ENCODE measurements at regions not wholly inside any gene's neighbourhood (a gene's known extent, or its start where the extent isn't known, plus 50 kb on each side); places are given as distances from the start of the nearest gene placed in this dataset.

DNA sequence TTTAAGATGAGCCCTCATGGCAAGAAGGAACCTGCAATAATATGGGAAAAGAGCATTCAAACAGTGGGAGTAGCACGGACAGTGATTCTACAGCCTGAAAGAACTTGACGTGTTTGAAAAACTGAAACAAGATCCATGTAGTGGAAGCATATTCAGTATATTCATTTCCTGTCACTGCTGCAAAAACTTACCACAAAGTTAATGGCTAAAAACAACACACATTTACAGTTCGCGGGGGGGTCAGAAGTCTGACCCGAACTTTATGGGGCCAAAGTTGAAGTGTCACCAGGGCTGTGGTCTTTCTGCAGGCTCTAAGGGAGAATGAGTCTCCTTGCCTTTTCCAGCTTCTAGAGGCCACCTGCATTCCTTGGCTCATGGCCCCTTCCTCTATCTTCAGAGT is 52.6 kb upstream of the ARX start:
- no TSS peak for BruUV-seq (replicated peaks)
- H3K36me3 ChIP-seq (ENCODE audit: control insufficient read depth, insufficient read depth, low read length) = no peaks in the 10 kb centered on the region
- Mint-ChIP-seq H3K4me1 (ENCODE audit: low read depth, unreplicated experiment) (no peaks in the 10 kb centered on the region), H3K27ac (ENCODE audit: unreplicated experiment) (no peak overlapping the region), H3K27me3 (ENCODE audit: insufficient read depth, unreplicated experiment) (peaks cover 6% of the 10 kb centered on the region), H3K9me3 (ENCODE audit: unreplicated experiment) (peaks cover 10% of the 10 kb centered on the region), H3K36me3 (ENCODE audit: insufficient read depth, unreplicated experiment) (no peaks in the 10 kb centered on the region), H3K4me3 (ENCODE audit: unreplicated experiment) (no peak overlapping the region)
- H3K4me3 ChIP-seq (ENCODE audit: low read depth, low read length) = no peak overlapping the region
- no peaks in the 10 kb centered on the region for H3K9me3 ChIP-seq
- ChIA-PET POLR2A (no interaction called here), CTCF (no interaction called here)
- TF ChIP-seq CTCF (IDR thresholded peaks at IDR 0.05; ENCODE audit: insufficient read depth in 1 of 2, low read depth in 1 of 2, low read length in 1 of 2, severe bottlenecking in 1 of 2, unreplicated experiment in 1 of 2) = no peak
- DNase-seq = no peak
- no peaks in the 10 kb centered on the region for H3K4me1 ChIP-seq
- no peaks in the 10 kb centered on the region for H3K27me3 ChIP-seq (replicated peaks; ENCODE audit: control insufficient read depth, insufficient read depth, low read length)
- intact Hi-C loops (cut with micrococcal nuclease; ENCODE audit: unreplicated experiment) = no loop called here

DNA sequence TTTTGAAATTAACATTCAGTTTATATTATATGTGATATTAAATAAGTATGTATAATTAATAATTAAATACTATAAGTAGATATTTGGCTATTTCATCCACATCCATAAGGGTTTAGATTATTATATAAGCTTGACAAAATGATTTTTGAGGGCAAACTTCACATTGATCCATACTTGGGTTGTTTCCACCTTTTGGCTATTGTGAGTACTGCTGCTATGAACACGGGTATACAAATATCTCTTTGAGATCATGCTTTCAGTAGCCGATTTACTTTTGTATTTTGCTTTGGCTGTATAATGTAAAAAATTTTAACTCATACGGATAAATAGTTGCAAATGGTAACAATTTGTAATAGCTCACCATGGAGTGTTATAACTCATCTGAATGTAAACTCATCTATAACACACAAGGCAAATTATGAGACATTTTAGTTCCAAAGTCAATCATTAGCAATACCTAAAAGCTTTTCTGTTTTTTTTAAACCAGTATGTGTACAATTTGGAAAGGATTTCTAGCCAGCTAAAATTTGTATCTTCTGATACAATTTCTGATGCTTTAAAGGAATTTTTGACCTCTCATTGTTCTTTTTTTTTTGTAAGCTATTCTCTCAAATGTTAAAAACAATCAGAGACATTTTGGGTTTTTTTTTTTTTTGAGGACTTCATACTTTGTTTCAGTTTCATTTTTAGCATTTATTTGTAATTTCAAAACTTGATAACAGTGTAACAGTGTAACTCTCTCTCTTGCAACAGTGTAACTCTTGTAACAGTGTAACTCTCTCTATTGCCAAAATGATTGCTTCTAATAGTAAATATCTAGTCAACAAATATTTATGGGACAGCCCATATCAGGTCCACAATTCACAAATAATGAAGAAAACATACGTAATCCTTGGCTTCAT is 51.8 kb upstream of the ARX start:
- TF ChIP-seq CTCF (IDR thresholded peaks at IDR 0.05; ENCODE audit: insufficient read depth in 1 of 2, low read depth in 1 of 2, low read length in 1 of 2, severe bottlenecking in 1 of 2, unreplicated experiment in 1 of 2) = no peak
- H3K9me3 ChIP-seq = no peaks in the 10 kb centered on the region
- H3K36me3 ChIP-seq (ENCODE audit: control insufficient read depth, insufficient read depth, low read length) = no peaks in the 10 kb centered on the region
- no peak overlapping the region for H3K4me3 ChIP-seq (ENCODE audit: low read depth, low read length)
- H3K4me1 ChIP-seq = no peaks in the 10 kb centered on the region
- no peaks in the 10 kb centered on the region for H3K36me3 Mint-ChIP-seq (ENCODE audit: insufficient read depth, unreplicated experiment)
- H3K9me3 Mint-ChIP-seq (ENCODE audit: unreplicated experiment) = peaks cover 10% of the 10 kb centered on the region
- intact Hi-C loops (cut with micrococcal nuclease; ENCODE audit: unreplicated experiment) = no loop called here
- H3K4me3 Mint-ChIP-seq (ENCODE audit: unreplicated experiment) = no peak overlapping the region
- H3K27me3 ChIP-seq (replicated peaks; ENCODE audit: control insufficient read depth, insufficient read depth, low read length) = no peaks in the 10 kb centered on the region
- H3K27ac Mint-ChIP-seq (ENCODE audit: unreplicated experiment) = no peak overlapping the region
- ChIA-PET POLR2A (no interaction called here), CTCF (no interaction called here)
- H3K4me1 Mint-ChIP-seq (ENCODE audit: low read depth, unreplicated experiment) = no peaks in the 10 kb centered on the region
- BruUV-seq (replicated peaks) = no TSS peak
- DNase-seq = no peak
- peaks cover 6% of the 10 kb centered on the region for H3K27me3 Mint-ChIP-seq (ENCODE audit: insufficient read depth, unreplicated experiment)

- POLR2A ChIA-PET = no interaction called here
- Mint-ChIP-seq H3K9me3 (ENCODE audit: unreplicated experiment) (peaks cover 10% of the 10 kb centered on the region), H3K36me3 (ENCODE audit: insufficient read depth, unreplicated experiment) (no peaks in the 10 kb centered on the region), H3K4me1 (ENCODE audit: low read depth, unreplicated experiment) (no peaks in the 10 kb centered on the region), H3K4me3 (ENCODE audit: unreplicated experiment) (no peak overlapping the region), H3K27ac (ENCODE audit: unreplicated experiment) (no peak overlapping the region), H3K27me3 (ENCODE audit: insufficient read depth, unreplicated experiment) (peaks cover 2% of the 10 kb centered on the region)
- BruUV-seq (replicated peaks) = no TSS peak
- no peak for DNase-seq
- H3K9me3 ChIP-seq = no peaks in the 10 kb centered on the region
- no peaks in the 10 kb centered on the region for H3K36me3 ChIP-seq (ENCODE audit: control insufficient read depth, insufficient read depth, low read length)
- no peak overlapping the region for H3K4me3 ChIP-seq (ENCODE audit: low read depth, low read length)
- intact Hi-C loops (cut with micrococcal nuclease; ENCODE audit: unreplicated experiment) = no loop called here
- CTCF ChIA-PET = no interaction called here
- no peaks in the 10 kb centered on the region for H3K27me3 ChIP-seq (replicated peaks; ENCODE audit: control insufficient read depth, insufficient read depth, low read length)
- no peaks in the 10 kb centered on the region for H3K4me1 ChIP-seq
- no peak for TF ChIP-seq CTCF (IDR thresholded peaks at IDR 0.05; ENCODE audit: insufficient read depth in 1 of 2, low read depth in 1 of 2, low read length in 1 of 2, severe bottlenecking in 1 of 2, unreplicated experiment in 1 of 2)
Observed at GRCh38 chrX:25066131-25066530, 50.4 kb upstream of the ARX start.
